Skin epidermis (tissue), 12 donors: ENCODE measurements at regions not wholly inside any gene's neighbourhood (a gene's known extent, or its start where the extent isn't known, plus 50 kb on each side); places are given as distances from the start of the nearest gene placed in this dataset.
A peak's percentile ranks its signal among the peaks of the same experiment; 100 is the strongest.
"Not testable (repeated sequence)": the region's sequence is repeated elsewhere in the genome, so short reads cannot be mapped to it uniquely, and the experiment has no call there.

Experiments
- H3K27ac ChIP-seq, 21 experiments: fragments of 200-600 bp; sonication (generic) in 11 of 21; one replicate each; pipeline ENCODE4 v1.5.0; 2020; ENCODE audit warnings: mild to moderate bottlenecking in 3 of 21, inconsistent platforms in 2 of 21, moderate library complexity in 2 of 21
- H3K4me3 ChIP-seq, 7 experiments: fragments of 200-600 bp; sonication (generic) in 2 of 7; one replicate each; pipeline ENCODE4 v1.5.0; 2020; ENCODE audit warnings: inconsistent platforms in 2 of 7, mild to moderate bottlenecking in 2 of 7, moderate library complexity in 1 of 7

- Histone ChIP-seq H3K27ac (no peak overlapping the region), H3K4me3 (no peak overlapping the region)
Measured at GRCh38 chr5:19266791-19267190, 721.2 kb downstream of the CDH18 start.

- H3K4me3 ChIP-seq = no peak overlapping the region
- H3K27ac ChIP-seq = no peak overlapping the region
Measured at GRCh38 chr5:19270153-19270552, 717.8 kb downstream of the CDH18 start.

- no peak overlapping the region for H3K4me3 ChIP-seq
- H3K27ac ChIP-seq = no peak overlapping the region
Measured at GRCh38 chr5:19274578-19274977, 713.4 kb downstream of the CDH18 start.

- H3K4me3 ChIP-seq = no peak overlapping the region
- no peak overlapping the region for H3K27ac ChIP-seq
Measured at GRCh38 chr5:19285286-19285685, 702.7 kb downstream of the CDH18 start.

GRCh38 chr5:19287548-19288277 is 700.3 kb downstream of the CDH18 start:
- H3K27ac ChIP-seq, H3K4me3 ChIP-seq: not testable (repeated sequence)

GRCh38 chr5:19288311-19288710 is 699.7 kb downstream of the CDH18 start:
- H3K4me3 ChIP-seq, H3K27ac ChIP-seq: not testable (repeated sequence)

- H3K4me3 ChIP-seq = no peak overlapping the region
- no peak overlapping the region for H3K27ac ChIP-seq
Measured at GRCh38 chr5:19297934-19298333, 690.1 kb downstream of the CDH18 start.

- no peak overlapping the region for H3K27ac ChIP-seq
Measured at GRCh38 chr5:19301271-19301670, 686.7 kb downstream of the CDH18 start.

GRCh38 chr5:19314840-19315239 is 673.2 kb downstream of the CDH18 start:
- peak overlapping the region in 9 of 21 experiments; percentile 42 to 68 (median 47) for H3K27ac ChIP-seq
- H3K4me3 ChIP-seq = no peak overlapping the region

More at GRCh38 chr5:19301271-19301670, 686.7 kb downstream of the CDH18 start:
- no peak overlapping the region for H3K4me3 ChIP-seq

GRCh38 chr5:19319252-19319651 is 668.7 kb downstream of the CDH18 start:
- Histone ChIP-seq H3K4me3 (no peak overlapping the region), H3K27ac (no peak overlapping the region)

GRCh38 chr5:19322716-19323485 is 665.1 kb downstream of the CDH18 start:
- Histone ChIP-seq H3K27ac (peak overlapping the region in 12 of 21 experiments; percentile 1 to 68 (median 38)), H3K4me3 (no peak overlapping the region)

GRCh38 chr5:19334278-19334677 is 653.7 kb downstream of the CDH18 start:
- Histone ChIP-seq H3K4me3 (no peak overlapping the region), H3K27ac (no peak overlapping the region)

GRCh38 chr5:19342942-19343341 is 645.1 kb downstream of the CDH18 start:
- Histone ChIP-seq H3K4me3 (no peak overlapping the region), H3K27ac (no peak overlapping the region)

GRCh38 chr5:19352120-19352519 is 635.9 kb downstream of the CDH18 start:
- Histone ChIP-seq H3K4me3 (no peak overlapping the region), H3K27ac (no peak overlapping the region)

GRCh38 chr5:19369048-19369447 is 619.0 kb downstream of the CDH18 start:
- H3K4me3 ChIP-seq = no peak overlapping the region
- no peak overlapping the region for H3K27ac ChIP-seq

- H3K4me3 ChIP-seq = no peak overlapping the region
- H3K27ac ChIP-seq = no peak overlapping the region
Measured at GRCh38 chr5:19369561-19369960, 618.4 kb downstream of the CDH18 start.

GRCh38 chr5:19370655-19371386 is 617.2 kb downstream of the CDH18 start:
- Histone ChIP-seq H3K4me3 (no peak overlapping the region), H3K27ac (no peak overlapping the region)

- H3K4me3 ChIP-seq = no peak overlapping the region
- no peak overlapping the region for H3K27ac ChIP-seq
Measured at GRCh38 chr5:19388391-19388790, 599.6 kb downstream of the CDH18 start.

GRCh38 chr5:19401032-19401431 is 587.0 kb downstream of the CDH18 start:
- Histone ChIP-seq H3K4me3 (no peak overlapping the region), H3K27ac (no peak overlapping the region)

- Histone ChIP-seq H3K27ac (no peak overlapping the region), H3K4me3 (no peak overlapping the region)
Measured at GRCh38 chr5:19406576-19407365, 581.2 kb downstream of the CDH18 start.
